Fibroblast of the aortic adventitia (primary cell): ENCODE measurements at regions not wholly inside any gene's neighbourhood (a gene's known extent, or its start where the extent isn't known, plus 50 kb on each side); places are given as distances from the start of the nearest gene placed in this dataset.

Experiments
- DNase-seq: peaks from one replicate; pipeline ENCODE4 v3.0.0-alpha.2; 2010; ENCODE audit warnings: low read depth
- H3K4me3 ChIP-seq: 2 replicates; pipeline ENCODE4 v1.5.1; 2011; ENCODE audit warnings: low read depth, mild to moderate bottlenecking, control low read depth, low read length, moderate library complexity
- CTCF ChIP-seq: IDR thresholded peaks from 2 replicates; pipeline ENCODE4 v1.5.1; 2011; ENCODE audit warnings: mild to moderate bottlenecking, low read length, control low read depth, inconsistent platforms; ENCODE audit not compliant: insufficient read depth

GRCh38 chr14:100381395-100382105 lies 58.4 kb downstream of the SLC25A47 start:
- no peak for DNase-seq
- no peak for TF ChIP-seq CTCF

DNA sequence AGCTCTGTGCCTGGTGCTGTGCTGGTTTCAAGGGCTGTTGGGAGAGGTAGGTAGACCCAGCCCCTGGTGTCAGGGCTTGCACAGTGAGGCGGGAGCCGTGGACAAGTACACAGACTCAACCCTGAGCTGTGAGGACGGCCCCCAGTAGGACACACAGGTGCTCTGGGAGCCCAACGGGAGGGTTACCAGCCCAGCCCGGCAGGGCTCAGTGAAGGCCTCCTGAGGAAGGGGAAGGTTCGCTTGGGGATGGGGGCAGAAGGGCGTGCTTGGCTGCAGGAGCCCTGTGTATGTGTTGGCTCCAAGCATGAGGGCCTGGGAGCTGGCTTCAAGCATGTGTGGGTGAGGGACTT lies 58.9 kb downstream of the SLC25A47 start:
- no peak for DNase-seq
- no peak for TF ChIP-seq CTCF
- no peak overlapping the region for H3K4me3 ChIP-seq

More at GRCh38 chr14:100381395-100382105, 58.4 kb downstream of the SLC25A47 start:
- no peak overlapping the region for H3K4me3 ChIP-seq

DNA sequence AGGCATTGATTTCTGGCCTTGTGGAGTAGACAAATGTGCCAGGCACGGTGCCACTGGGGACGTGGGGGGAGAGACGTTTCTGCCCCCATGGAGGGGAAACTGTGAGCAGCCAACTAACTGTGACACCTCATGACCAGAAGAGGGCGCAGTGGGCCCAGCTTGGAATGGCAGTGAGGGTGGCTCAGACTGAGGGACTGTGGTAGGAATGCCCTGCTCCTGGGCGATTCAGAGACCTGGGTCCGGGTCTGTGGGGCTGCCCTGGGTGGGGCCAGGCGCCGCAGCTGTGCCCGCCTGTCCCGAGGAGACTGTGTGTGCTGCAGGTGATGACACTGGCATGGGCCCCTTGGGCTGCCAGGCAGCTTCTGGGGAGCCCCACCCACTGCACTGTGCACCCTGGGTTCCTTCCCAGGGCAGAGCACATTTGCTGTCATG lies 60.6 kb downstream of the SLC25A47 start:
- peak; percentile 53 for DNase-seq
- peak; percentile 82 for TF ChIP-seq CTCF
- H3K4me3 ChIP-seq = no peak overlapping the region

- no peak for DNase-seq
- no peak for TF ChIP-seq CTCF
Observed at GRCh38 chr14:100384277-100384676, 61.1 kb downstream of the SLC25A47 start.

GRCh38 chr14:100384819-100385813 lies 62.0 kb downstream of the SLC25A47 start:
- peak; percentile 79 for DNase-seq
- no peak overlapping the region for H3K4me3 ChIP-seq
- peak; percentile 46 for TF ChIP-seq CTCF

More at GRCh38 chr14:100384277-100384676, 61.1 kb downstream of the SLC25A47 start:
- H3K4me3 ChIP-seq = no peak overlapping the region

DNA sequence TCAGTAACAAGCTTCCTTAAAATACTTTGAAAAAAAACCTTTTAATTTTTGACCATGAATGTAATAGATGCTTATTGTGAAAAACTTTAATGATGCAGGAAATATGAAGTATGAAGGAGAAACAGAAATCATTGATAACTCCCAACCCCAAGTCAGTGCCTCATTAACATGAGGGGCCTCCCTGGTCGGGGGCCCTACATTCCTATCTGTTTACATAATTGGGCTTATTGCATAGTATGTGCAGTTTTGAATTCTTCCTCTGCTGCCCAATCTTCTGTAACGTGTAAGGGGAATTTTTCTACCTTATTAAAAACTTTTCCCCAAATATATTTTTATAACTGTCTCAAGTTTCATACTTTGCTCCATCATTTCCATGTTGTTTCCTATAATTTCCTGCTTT lies 63.0 kb downstream of the SLC25A47 start:
- H3K4me3 ChIP-seq = no peak overlapping the region
- DNase-seq = peak; percentile 44
- no peak for TF ChIP-seq CTCF
